ENCODE measurements at regions not wholly inside any gene's neighbourhood (a gene's known extent, or its start where the extent isn't known, plus 50 kb on each side); places are given as distances from the start of the nearest gene placed in this dataset.
A peak's percentile ranks its signal among the peaks of the same experiment; 100 is the strongest.
"Not testable (repeated sequence)": the region's sequence is repeated elsewhere in the genome, so short reads cannot be mapped to it uniquely, and the experiment has no call there.

GRCh38 chr10:31135171-31135570, 103.5 kb upstream of the ZNF438 start:
- ChIA-PET CTCF (no interaction called here), POLR2A (no interaction called here)
- Mint-ChIP-seq H3K9me3 (ENCODE audit: unreplicated experiment) (no peaks in the 10 kb centered on the region), H3K27me3 (ENCODE audit: insufficient read depth, unreplicated experiment) (no peaks in the 10 kb centered on the region), H3K36me3 (ENCODE audit: insufficient read depth, unreplicated experiment) (no peaks in the 10 kb centered on the region), H3K4me3 (ENCODE audit: unreplicated experiment) (peak overlapping the region; percentile 69), H3K27ac (ENCODE audit: unreplicated experiment) (peak overlapping the region; percentile 76), H3K4me1 (ENCODE audit: low read depth, unreplicated experiment) (no peaks in the 10 kb centered on the region)
- H3K36me3 ChIP-seq (ENCODE audit: control insufficient read depth, insufficient read depth, low read length) = no peaks in the 10 kb centered on the region
- no TSS peak for BruUV-seq (replicated peaks)
- H3K4me1 ChIP-seq = peaks cover 6% of the 10 kb centered on the region; the same call in 1 of the 2 replicates
- H3K4me3 ChIP-seq (ENCODE audit: low read depth, low read length) = no peak overlapping the region
- H3K27me3 ChIP-seq (replicated peaks; ENCODE audit: control insufficient read depth, insufficient read depth, low read length) = no peaks in the 10 kb centered on the region
- H3K9me3 ChIP-seq = no peaks in the 10 kb centered on the region
- no peak for DNase-seq
- intact Hi-C loops (cut with micrococcal nuclease; ENCODE audit: unreplicated experiment) = no loop called here
- TF ChIP-seq CTCF (IDR thresholded peaks at IDR 0.05; ENCODE audit: insufficient read depth in 1 of 2, low read depth in 1 of 2, low read length in 1 of 2, severe bottlenecking in 1 of 2, unreplicated experiment in 1 of 2) = no peak

- BruUV-seq (replicated peaks); H3K9me3 Mint-ChIP-seq (ENCODE audit: unreplicated experiment); H3K27me3 Mint-ChIP-seq (ENCODE audit: insufficient read depth, unreplicated experiment); H3K4me1 ChIP-seq; H3K4me3 Mint-ChIP-seq (ENCODE audit: unreplicated experiment); H3K36me3 Mint-ChIP-seq (ENCODE audit: insufficient read depth, unreplicated experiment); intact Hi-C loops (cut with micrococcal nuclease; ENCODE audit: unreplicated experiment); POLR2A ChIA-PET; DNase-seq; H3K27ac Mint-ChIP-seq (ENCODE audit: unreplicated experiment); H3K4me3 ChIP-seq (ENCODE audit: low read depth, low read length); H3K4me1 Mint-ChIP-seq (ENCODE audit: low read depth, unreplicated experiment); H3K27me3 ChIP-seq (replicated peaks; ENCODE audit: control insufficient read depth, insufficient read depth, low read length); H3K9me3 ChIP-seq; H3K36me3 ChIP-seq (ENCODE audit: control insufficient read depth, insufficient read depth, low read length): not testable (repeated sequence)
- CTCF ChIA-PET = interaction anchor here (0.5 kb wide), 1 partner anchor 94 kb away, joined by 3 read pairs; no protein-coding TSS in a partner anchor
These were observed 104.1 kb upstream of the ZNF438 start for GRCh38 chr10:31135791-31136190.

DNA sequence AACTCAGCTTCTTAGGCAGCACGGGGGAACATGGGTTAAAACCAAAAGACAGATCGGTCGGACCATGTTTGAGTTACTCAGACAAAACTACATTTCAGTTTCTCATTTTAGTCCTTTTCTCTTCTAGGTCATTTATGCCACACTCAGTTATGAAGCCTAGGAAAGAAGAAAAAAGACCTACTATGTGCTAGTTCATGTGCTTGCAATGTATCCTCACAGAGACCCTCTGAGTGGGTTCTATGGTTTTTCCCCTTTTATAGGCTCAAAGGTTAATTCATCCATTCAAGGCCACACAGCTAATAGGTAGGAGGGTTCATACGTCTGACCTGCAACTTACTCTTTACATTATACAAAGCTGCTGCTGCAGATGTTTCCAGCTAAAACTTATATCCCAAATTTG, 104.7 kb upstream of the ZNF438 start:
- Mint-ChIP-seq H3K4me3 (ENCODE audit: unreplicated experiment) (no peak overlapping the region), H3K27me3 (ENCODE audit: insufficient read depth, unreplicated experiment) (no peaks in the 10 kb centered on the region), H3K36me3 (ENCODE audit: insufficient read depth, unreplicated experiment) (no peaks in the 10 kb centered on the region), H3K27ac (ENCODE audit: unreplicated experiment) (no peak overlapping the region), H3K4me1 (ENCODE audit: low read depth, unreplicated experiment) (no peaks in the 10 kb centered on the region), H3K9me3 (ENCODE audit: unreplicated experiment) (no peaks in the 10 kb centered on the region)
- CTCF ChIA-PET = no interaction called here
- Histone ChIP-seq H3K36me3 (ENCODE audit: control insufficient read depth, insufficient read depth, low read length) (no peaks in the 10 kb centered on the region), H3K27me3 (replicated peaks; ENCODE audit: control insufficient read depth, insufficient read depth, low read length) (no peaks in the 10 kb centered on the region), H3K4me3 (ENCODE audit: low read depth, low read length) (no peak overlapping the region), H3K4me1 (peaks cover 6% of the 10 kb centered on the region; the same call in 1 of the 2 replicates), H3K9me3 (no peaks in the 10 kb centered on the region)
- no peak for TF ChIP-seq CTCF (IDR thresholded peaks at IDR 0.05; ENCODE audit: insufficient read depth in 1 of 2, low read depth in 1 of 2, low read length in 1 of 2, severe bottlenecking in 1 of 2, unreplicated experiment in 1 of 2)
- intact Hi-C loops (cut with micrococcal nuclease; ENCODE audit: unreplicated experiment) = no loop called here
- POLR2A ChIA-PET = no interaction called here
- DNase-seq = no peak
- BruUV-seq (replicated peaks) = no TSS peak
